ENCODE measurements at regions not wholly inside any gene's neighbourhood (a gene's known extent, or its start where the extent isn't known, plus 50 kb on each side); places are given as distances from the start of the nearest gene placed in this dataset.

GRCh38 chr12:83349907-83350611 lies 663.4 kb downstream of the TMTC2 start:
- Histone ChIP-seq H3K4me3 (no peak overlapping the region), H3K36me3 (no peaks in the 10 kb centered on the region), H3K9ac (no peak overlapping the region), H3K4me2 (no peak overlapping the region), H3K4me1 (peaks cover 0 to 9% (median 0%) of the 10 kb centered on the region in 10 experiments; a peak in 1 of 20 replicates), H4K20me1 (no peaks in the 10 kb centered on the region), H3K27me3 (no peaks in the 10 kb centered on the region), H3K9me3 (replicated peaks in 1 of 11) (no peaks in the 10 kb centered on the region), H3K27ac (no peak overlapping the region)
- no peak for TF ChIP-seq Cebpa-rat (IDR thresholded peaks at IDR 0.05)

DNA sequence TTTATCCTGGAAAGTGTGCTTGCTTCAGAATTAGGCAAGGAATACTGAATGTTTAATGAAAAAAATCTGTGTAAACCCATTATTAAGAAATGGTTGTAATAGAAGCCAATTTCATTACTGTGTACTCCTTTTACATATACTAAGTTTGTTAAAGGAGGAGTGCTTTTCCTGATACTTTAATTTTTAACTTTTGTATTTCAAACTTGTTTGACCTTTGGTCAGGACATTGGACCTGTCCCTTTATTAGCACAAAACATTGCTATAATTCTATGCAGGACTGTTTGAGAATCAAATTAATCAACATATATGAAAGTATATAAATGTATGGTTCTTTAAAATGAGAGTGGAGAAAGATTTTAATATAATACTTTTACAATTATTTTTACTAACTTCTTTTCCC lies 659.6 kb downstream of the TMTC2 start:
- Histone ChIP-seq H3K4me2 (no peak overlapping the region), H3K36me3 (no peaks in the 10 kb centered on the region), H3K27me3 (no peaks in the 10 kb centered on the region), H3K9ac (no peak overlapping the region), H3K4me3 (no peak overlapping the region), H3K27ac (no peak overlapping the region), H3K9me3 (replicated peaks in 1 of 11) (no peaks in the 10 kb centered on the region), H3K4me1 (peaks cover 0 to 9% (median 0%) of the 10 kb centered on the region in 10 experiments; a peak in 1 of 20 replicates), H4K20me1 (no peaks in the 10 kb centered on the region)
- no peak for TF ChIP-seq Cebpa-rat (IDR thresholded peaks at IDR 0.05)

- H3K9me3 ChIP-seq (replicated peaks in 1 of 11) = no peaks in the 10 kb centered on the region
- no peak overlapping the region for H3K27ac ChIP-seq
- H3K4me1 ChIP-seq = peaks cover 0 to 9% (median 0%) of the 10 kb centered on the region in 10 experiments; a peak in 1 of 20 replicates
- no peaks in the 10 kb centered on the region for H3K36me3 ChIP-seq
- TF ChIP-seq Cebpa-rat (IDR thresholded peaks at IDR 0.05) = no peak
- H3K4me2 ChIP-seq = no peak overlapping the region
- no peak overlapping the region for H3K4me3 ChIP-seq
- no peaks in the 10 kb centered on the region for H3K27me3 ChIP-seq
- H4K20me1 ChIP-seq = no peaks in the 10 kb centered on the region
- no peak overlapping the region for H3K9ac ChIP-seq
Observed at GRCh38 chr12:83343767-83344166, 657.1 kb downstream of the TMTC2 start.

DNA sequence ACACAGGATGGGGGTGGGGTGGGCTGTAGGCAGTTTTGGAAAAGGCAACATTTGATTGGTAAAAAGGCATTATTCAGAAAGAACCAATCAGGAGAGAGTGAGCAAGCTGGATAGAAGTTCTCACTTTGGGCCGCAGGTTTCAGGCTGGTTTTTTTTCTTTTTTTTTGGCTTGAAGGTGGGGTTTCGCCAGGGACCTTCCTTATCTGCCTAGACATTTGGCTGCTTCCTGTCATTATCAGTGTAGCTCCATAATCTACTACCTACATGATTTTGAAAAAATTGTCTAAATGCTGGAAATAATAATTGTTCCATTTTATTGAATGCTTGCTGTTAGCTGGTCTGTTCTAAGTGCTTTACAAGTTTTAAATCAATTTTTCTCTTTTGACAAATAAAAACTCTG lies 649.0 kb downstream of the TMTC2 start:
- Histone ChIP-seq H3K36me3 (no peaks in the 10 kb centered on the region), H3K9ac (no peak overlapping the region), H3K4me1 (no peaks in the 10 kb centered on the region), H3K4me3 (no peak overlapping the region), H3K9me3 (replicated peaks in 1 of 11) (no peaks in the 10 kb centered on the region), H3K27me3 (no peaks in the 10 kb centered on the region), H4K20me1 (no peaks in the 10 kb centered on the region), H3K4me2 (no peak overlapping the region), H3K27ac (no peak overlapping the region)
- no peak for TF ChIP-seq Cebpa-rat (IDR thresholded peaks at IDR 0.05)

GRCh38 chr12:83326666-83327065 lies 640.0 kb downstream of the TMTC2 start:
- Histone ChIP-seq H3K36me3 (no peaks in the 10 kb centered on the region), H3K4me3 (no peak overlapping the region), H3K4me2 (no peak overlapping the region), H4K20me1 (no peaks in the 10 kb centered on the region), H3K4me1 (peaks cover 0 to 8% (median 0%) of the 10 kb centered on the region in 10 experiments; a peak in 1 of 20 replicates), H3K27ac (no peak overlapping the region), H3K9me3 (replicated peaks in 1 of 11) (no peaks in the 10 kb centered on the region), H3K9ac (no peak overlapping the region), H3K27me3 (no peaks in the 10 kb centered on the region)
- TF ChIP-seq Cebpa-rat (IDR thresholded peaks at IDR 0.05) = no peak

DNA sequence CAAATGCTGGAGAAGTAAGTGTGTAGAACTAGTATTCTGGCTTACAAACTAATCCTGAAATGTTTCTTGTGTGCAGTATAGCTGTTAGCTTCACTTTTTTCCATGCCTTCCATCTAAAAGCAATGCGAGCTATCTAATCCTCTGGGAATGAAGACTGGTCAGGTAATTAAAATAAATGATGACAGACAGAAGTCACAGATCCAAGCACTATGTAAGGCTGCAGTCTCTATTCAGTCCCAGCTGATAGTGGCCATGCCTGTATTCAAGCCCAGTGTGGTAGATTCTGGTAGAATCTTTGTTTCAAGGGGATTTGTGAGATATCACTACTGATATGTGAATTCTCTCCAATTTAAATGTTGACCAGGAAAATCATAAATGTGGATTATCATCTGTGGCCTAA lies 637.2 kb downstream of the TMTC2 start:
- Histone ChIP-seq H3K4me1 (peaks cover 0 to 29% (median 2%) of the 10 kb centered on the region in 10 experiments; a peak in 8 of 20 replicates), H3K9me3 (replicated peaks in 1 of 11) (no peaks in the 10 kb centered on the region), H3K4me3 (no peak overlapping the region), H3K9ac (no peak overlapping the region), H3K27me3 (no peaks in the 10 kb centered on the region), H3K27ac (no peak overlapping the region), H3K36me3 (no peaks in the 10 kb centered on the region), H4K20me1 (no peaks in the 10 kb centered on the region), H3K4me2 (no peak overlapping the region)
- no peak for TF ChIP-seq Cebpa-rat (IDR thresholded peaks at IDR 0.05)

- TF ChIP-seq Cebpa-rat (IDR thresholded peaks at IDR 0.05) = no peak
- peaks cover 0 to 31% (median 2%) of the 10 kb centered on the region in 10 experiments; a peak in 8 of 20 replicates for H3K4me1 ChIP-seq
- H4K20me1 ChIP-seq = no peaks in the 10 kb centered on the region
- no peaks in the 10 kb centered on the region for H3K9me3 ChIP-seq (replicated peaks in 1 of 11)
- no peak overlapping the region for H3K27ac ChIP-seq
- H3K4me2 ChIP-seq = no peak overlapping the region
- no peak overlapping the region for H3K9ac ChIP-seq
- H3K36me3 ChIP-seq = no peaks in the 10 kb centered on the region
- no peak overlapping the region for H3K4me3 ChIP-seq
- no peaks in the 10 kb centered on the region for H3K27me3 ChIP-seq
Observed at GRCh38 chr12:83322809-83323208, 636.1 kb downstream of the TMTC2 start.

GRCh38 chr12:83321971-83322370 lies 635.3 kb downstream of the TMTC2 start:
- no peak for TF ChIP-seq Cebpa-rat (IDR thresholded peaks at IDR 0.05)
- no peak overlapping the region for H3K27ac ChIP-seq

DNA sequence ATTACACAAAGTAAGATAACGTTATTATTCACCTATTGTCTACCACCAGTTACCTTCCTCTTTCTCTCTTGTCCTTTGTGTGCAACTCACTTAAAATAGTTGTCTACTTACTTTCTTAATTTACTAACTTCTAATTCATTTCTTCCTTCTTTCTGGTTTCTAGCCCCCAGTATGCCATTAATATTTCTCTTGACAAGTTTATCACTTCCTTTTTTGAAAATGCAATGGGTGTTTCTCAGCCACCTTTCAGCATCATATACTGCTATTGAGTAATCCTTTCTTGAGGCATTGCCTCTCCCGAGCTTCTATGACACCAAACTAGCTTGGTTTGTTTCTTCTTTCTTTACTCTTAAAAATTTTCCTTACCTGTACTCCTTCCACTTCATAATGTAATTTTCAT lies 633.6 kb downstream of the TMTC2 start:
- Histone ChIP-seq H4K20me1 (no peaks in the 10 kb centered on the region), H3K9me3 (replicated peaks in 1 of 11) (peaks cover 0 to 10% (median 0%) of the 10 kb centered on the region in 11 experiments; a peak in 6 of 22 replicates), H3K4me3 (no peak overlapping the region), H3K27ac (peak overlapping the region in 3 of 11 experiments; percentile 46 to 65 (median 49); a peak in 6 of 22 replicates), H3K36me3 (no peaks in the 10 kb centered on the region), H3K4me2 (peak overlapping the region in 4 of 11 experiments; percentile 44 to 74 (median 58); a peak in 6 of 22 replicates), H3K27me3 (no peaks in the 10 kb centered on the region), H3K4me1 (peaks cover 0 to 28% (median 2%) of the 10 kb centered on the region in 10 experiments; a peak in 8 of 20 replicates), H3K9ac (no peak overlapping the region)
- peak in 2 of 11 experiments; percentile 26 to 67; a peak in 2 of 22 replicates for TF ChIP-seq Cebpa-rat (IDR thresholded peaks at IDR 0.05)

More at GRCh38 chr12:83321971-83322370, 635.3 kb downstream of the TMTC2 start:
- Histone ChIP-seq H3K27me3 (no peaks in the 10 kb centered on the region), H3K4me3 (no peak overlapping the region), H3K4me2 (no peak overlapping the region), H3K4me1 (peaks cover 0 to 28% (median 2%) of the 10 kb centered on the region in 10 experiments; a peak in 8 of 20 replicates), H3K9ac (no peak overlapping the region), H3K9me3 (replicated peaks in 1 of 11) (no peaks in the 10 kb centered on the region), H3K36me3 (no peaks in the 10 kb centered on the region), H4K20me1 (no peaks in the 10 kb centered on the region)
